SK-N-SH (cell line): ENCODE measurements at regions not wholly inside any gene's neighbourhood (a gene's known extent, or its start where the extent isn't known, plus 50 kb on each side); places are given as distances from the start of the nearest gene placed in this dataset.

ENCODE experiments used
- CTCF ChIA-PET: fragments of 300-600, 350-600 bp; formaldehyde crosslinking; extraction: SDS; loops from one replicate; lab custom pipeline; 2021; lab: Yijun Ruan, JAX
- POLR2A ChIA-PET: fragments of 350-600 bp; sonication (Branson Sonifier 250); formaldehyde crosslinking; extraction: SDS; loops from one replicate; lab custom pipeline; 2020; ENCODE audit warnings: antibody characterized with exemption, inconsistent platforms; lab: Yijun Ruan, JAX
- DNase-seq: peaks from one replicate; pipeline ENCODE4 v3.0.0; 2012
- H2AFZ ChIP-seq: fragments of 200-600 bp; sonication (generic); 2 replicates; pipeline ENCODE4 v1.8.1; 2016; ENCODE audit warnings: antibody characterized with exemption, mild to moderate bottlenecking, low read depth
- H3F3A ChIP-seq: fragments of 200-600 bp; sonication (generic); replicated peaks from 2 replicates; pipeline ENCODE3; 2016; ENCODE audit warnings: antibody characterized with exemption, mild to moderate bottlenecking; ENCODE audit not compliant: insufficient read depth
- H3K27ac ChIP-seq, 2 experiments: fragments of 200-500 bp in 1 of 2; fragments of 200-600 bp in 1 of 2; sonication (Bioruptor generic) in 1 of 2; sonication (generic), shearing (Covaris generic) in 1 of 2; 2 replicates each; pipeline versions ENCODE4 v1.5.1 to v1.6.1; 2014 to 2016; ENCODE audit warnings: low read depth in 2 of 2, inconsistent platforms in 1 of 2, low read length in 1 of 2, mild to moderate bottlenecking in 1 of 2, mixed read lengths in 1 of 2
- H3K27me3 ChIP-seq: fragments of 200-600 bp; sonication (generic), shearing (Covaris generic); 2 replicates; pipeline ENCODE4 v1.6.1; 2016; ENCODE audit warnings: mixed run types; ENCODE audit not compliant: insufficient read depth
- H3K36me3 ChIP-seq, 2 experiments: fragments of 200-500 bp in 1 of 2; fragments of 200-600 bp in 1 of 2; sonication (Bioruptor generic) in 1 of 2; sonication (generic) in 1 of 2; replicated peaks in 1 of 2; 2 replicates each; pipeline versions ENCODE3 to v1.5.1; 2014 to 2016; ENCODE audit warnings: low read length in 1 of 2, mild to moderate bottlenecking in 1 of 2; ENCODE audit not compliant: insufficient read depth in 2 of 2, control insufficient read depth in 1 of 2
- H3K4me1 ChIP-seq, 2 experiments: fragments of 200-500 bp in 1 of 2; fragments of 200-600 bp in 1 of 2; sonication (Bioruptor generic) in 1 of 2; sonication (generic), shearing (Covaris generic) in 1 of 2; 2 replicates each; pipeline versions ENCODE4 v1.5.1 to v1.6.1; 2014 to 2016; ENCODE audit warnings: low read depth in 1 of 2, low read length in 1 of 2, mixed run types in 1 of 2; ENCODE audit not compliant: insufficient read depth in 2 of 2, control insufficient read depth in 1 of 2
- H3K4me2 ChIP-seq: fragments of 200-600 bp; sonication (generic), shearing (Covaris generic); 2 replicates; pipeline ENCODE4 v1.6.1; 2017; ENCODE audit warnings: mixed run types
- H3K4me3 ChIP-seq, 2 experiments: fragments of 200-500 bp in 1 of 2; fragments of 200-600 bp in 1 of 2; sonication (Bioruptor generic) in 1 of 2; sonication (generic), shearing (Covaris generic) in 1 of 2; 2 replicates each; pipeline versions ENCODE4 v1.5.1 to v1.8.1; 2014 to 2016; ENCODE audit warnings: low read depth in 2 of 2, inconsistent platforms in 1 of 2, low read length in 1 of 2, mild to moderate bottlenecking in 1 of 2, mixed read lengths in 1 of 2, moderate library complexity in 1 of 2
- H3K79me2 ChIP-seq: fragments of 200-600 bp; sonication (generic); 2 replicates; pipeline ENCODE4 v1.8.1; 2017; ENCODE audit warnings: mild to moderate bottlenecking; ENCODE audit not compliant: insufficient read depth
- H3K9ac ChIP-seq: fragments of 200-600 bp; sonication (generic); 2 replicates; pipeline ENCODE4 v1.6.1; 2017; ENCODE audit warnings: mixed run types
- H3K9me2 ChIP-seq: fragments of 200-600 bp; sonication (generic); 2 replicates; pipeline ENCODE4 v1.6.1; 2017; ENCODE audit warnings: mixed run types
- H3K9me3 ChIP-seq: fragments of 200-600 bp; sonication (generic); 2 replicates; pipeline ENCODE4 v1.6.1; 2017; ENCODE audit warnings: mixed run types, mild to moderate bottlenecking, moderate library complexity
- H4K20me1 ChIP-seq: fragments of 200-600 bp; sonication (generic); 2 replicates; pipeline ENCODE4 v1.6.1; 2017; ENCODE audit warnings: mild to moderate bottlenecking, mixed run types; ENCODE audit not compliant: insufficient read depth
- CHD2 ChIP-seq: fragments of 150-350 bp; IDR thresholded peaks from 2 replicates; pipeline ENCODE4 v1.6.1; 2018; ENCODE audit warnings: low read length; ENCODE audit not compliant: partially characterized antibody
- EP300 ChIP-seq, 2 experiments: IDR thresholded peaks; 2 replicates each; pipeline versions ENCODE4 v1.4.0 to v1.6.1; 2012; ENCODE audit warnings: borderline replicate concordance in 1 of 2, low read depth in 1 of 2, low read length in 1 of 2
- EZH2phosphoT487 ChIP-seq: fragments of 200-600 bp; sonication (generic); IDR thresholded peaks from 2 replicates; pipeline ENCODE4 v1.6.1; 2017; ENCODE audit warnings: low read depth, mixed run types, mild to moderate bottlenecking, antibody characterized with exemption, moderate library complexity, borderline replicate concordance
- FOSL2 ChIP-seq: IDR thresholded peaks from 2 replicates; pipeline ENCODE4 v1.4.0; 2012; ENCODE audit warnings: low read depth, mild to moderate bottlenecking, moderate library complexity, borderline replicate concordance
- GABPA ChIP-seq: IDR thresholded peaks from 2 replicates; pipeline ENCODE4 v1.4.0; 2012; ENCODE audit warnings: low read depth, mild to moderate bottlenecking
- GATA2 ChIP-seq: sonication (generic); formaldehyde crosslinking; IDR thresholded peaks from 2 replicates; pipeline ENCODE4 v1.5.0; 2020; ENCODE audit warnings: mild to moderate bottlenecking, missing genetic modification reagents
- MXI1 ChIP-seq: IDR thresholded peaks from 2 replicates; pipeline ENCODE4 v1.6.1; 2012; ENCODE audit warnings: mild to moderate bottlenecking, low read depth, low read length, improper control_type of control experiment
- NFIC ChIP-seq: IDR thresholded peaks from 2 replicates; pipeline ENCODE4 v1.4.0; 2012; ENCODE audit warnings: borderline replicate concordance
- PBX3 ChIP-seq: IDR thresholded peaks from 2 replicates; pipeline ENCODE4; 2012
- RAD21 ChIP-seq: IDR thresholded peaks from 2 replicates; pipeline ENCODE4 v1.6.1; 2012; ENCODE audit warnings: mild to moderate bottlenecking, low read length
- RCOR1 ChIP-seq: fragments of 150-350 bp; IDR thresholded peaks from 2 replicates; pipeline ENCODE4 v1.6.1; 2017; ENCODE audit warnings: antibody characterized with exemption, low read length
- SIN3A ChIP-seq: IDR thresholded peaks from 2 replicates; pipeline ENCODE4 v1.6.1; 2012; ENCODE audit warnings: low read depth, mild to moderate bottlenecking, low read length, moderate library complexity, borderline replicate concordance
- SMC3 ChIP-seq: IDR thresholded peaks from 2 replicates; pipeline ENCODE4 v1.6.1; 2012; ENCODE audit warnings: low read depth, low read length, improper control_type of control experiment
- TAF1 ChIP-seq: IDR thresholded peaks from 2 replicates; pipeline ENCODE4 v1.6.1; 2012; ENCODE audit warnings: low read depth, mild to moderate bottlenecking, low read length, moderate library complexity, borderline replicate concordance
- TCF12 ChIP-seq: IDR thresholded peaks from 2 replicates; pipeline ENCODE4 v1.4.0; 2012
- TEAD4 ChIP-seq: IDR thresholded peaks from 2 replicates; pipeline ENCODE4 v1.4.0; 2012; ENCODE audit warnings: mild to moderate bottlenecking, borderline replicate concordance; ENCODE audit not compliant: insufficient read depth
- YY1 ChIP-seq: IDR thresholded peaks from 2 replicates; pipeline ENCODE4 v1.4.0; 2012; ENCODE audit warnings: low read depth, mild to moderate bottlenecking
- WGBS: methylation state at CpG from one replicate; pipeline ENCODE4 v1.1.6; 2017; ENCODE audit warnings: low lambda C conversion rate; 5-methylcytosine and 5-hydroxymethylcytosine counted together
- TF ChIP-seq, protein P1 (sequence below): IDR thresholded peaks from 2 replicates; pipeline ENCODE4 v1.4.0; 2012; ENCODE audit warnings: low read depth

- TF ChIP-seq, protein P1, sequence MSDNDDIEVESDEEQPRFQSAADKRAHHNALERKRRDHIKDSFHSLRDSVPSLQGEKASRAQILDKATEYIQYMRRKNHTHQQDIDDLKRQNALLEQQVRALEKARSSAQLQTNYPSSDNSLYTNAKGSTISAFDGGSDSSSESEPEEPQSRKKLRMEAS = no peak
- TF ChIP-seq EZH2phosphoT487 (no peak), FOSL2 (no peak), RCOR1 (no peak), GABPA (no peak)
Measured at GRCh38 chr10:83254698-83255097, 884.6 kb upstream of the GHITM start (continued).

- ChIA-PET POLR2A (no interaction called here), CTCF (interaction anchor here (0.9 kb wide), 1 partner anchor 12 kb away, joined by 3 read pairs; no protein-coding TSS in a partner anchor)
- H3K4me3 ChIP-seq = no peak overlapping the region
- no peaks in the 10 kb centered on the region for H3K4me1 ChIP-seq
- no peaks in the 10 kb centered on the region for H3K9me3 ChIP-seq
- H3K9me2 ChIP-seq = no peaks in the 10 kb centered on the region
- no peaks in the 10 kb centered on the region for H3F3A ChIP-seq
- no peaks in the 10 kb centered on the region for H3K27me3 ChIP-seq
- no peaks in the 10 kb centered on the region for H4K20me1 ChIP-seq
- no peak for DNase-seq
- no peak overlapping the region for H3K27ac ChIP-seq
- TF ChIP-seq GABPA = no peak
- no peak for TF ChIP-seq MXI1
- TF ChIP-seq TCF12 = no peak
- no peak for TF ChIP-seq SIN3A
- no peak for TF ChIP-seq EZH2phosphoT487
- no peak for TF ChIP-seq EP300 (IDR thresholded peaks at IDR 0.05; ENCODE audit: borderline replicate concordance in 1 of 2, low read depth in 1 of 2, low read length in 1 of 2)
- no peak for TF ChIP-seq NFIC
- TF ChIP-seq TAF1 = no peak
- TF ChIP-seq YY1 = no peak
- TF ChIP-seq TEAD4 = no peak
- TF ChIP-seq SMC3 = no peak
- no peak for TF ChIP-seq GATA2 (CRISPR knock-in tag)
- TF ChIP-seq, all 33 proteins: peak for 0
- Histone ChIP-seq H3K9ac (no peak overlapping the region), H3K36me3 (no peaks in the 10 kb centered on the region), H3K4me2 (no peak overlapping the region), H3K79me2 (no peaks in the 10 kb centered on the region), H2AFZ (no peak overlapping the region)
- 48% methylated on average over 1 of the region's 1 CpG for WGBS
Measured at GRCh38 chr10:83262434-83262833, 876.9 kb upstream of the GHITM start.

- Histone ChIP-seq H4K20me1 (no peaks in the 10 kb centered on the region), H3K27ac (peak overlapping the region in 1 of 2 experiments; percentile 86; a peak in 1 of 4 replicates)
Measured at GRCh38 chr10:83272666-83273434, 866.5 kb upstream of the GHITM start.

More at GRCh38 chr10:83272666-83273434, 866.5 kb upstream of the GHITM start:
- Histone ChIP-seq H3K4me3 (no peak overlapping the region), H3K9ac (no peak overlapping the region), H3K9me2 (no peaks in the 10 kb centered on the region), H3K27me3 (no peaks in the 10 kb centered on the region), H2AFZ (no peak overlapping the region), H3K79me2 (no peaks in the 10 kb centered on the region), H3K4me1 (peaks cover 0 to 10% of the 10 kb centered on the region in 2 experiments; a peak in 2 of 4 replicates), H3K36me3 (no peaks in the 10 kb centered on the region), H3K9me3 (no peaks in the 10 kb centered on the region), H3K4me2 (no peak overlapping the region), H3F3A (no peaks in the 10 kb centered on the region)
- 69% methylated on average over 3 of the region's 3 CpGs for WGBS
- ChIA-PET POLR2A (no interaction called here), CTCF (interaction anchor here (0.8 to 2.6 kb wide), 6 partner anchors 107 to 599 kb away, joined by 3 to 13 read pairs (median 3); no protein-coding TSS in a partner anchor)
- no peak for TF ChIP-seq CHD2
- TF ChIP-seq PBX3 = no peak
- TF ChIP-seq RAD21 = peak; percentile 43
- TF ChIP-seq MXI1 = no peak
- DNase-seq = no peak
